ENCODE measurements at regions not wholly inside any gene's neighbourhood (a gene's known extent, or its start where the extent isn't known, plus 50 kb on each side); places are given as distances from the start of the nearest gene placed in this dataset.

DNA sequence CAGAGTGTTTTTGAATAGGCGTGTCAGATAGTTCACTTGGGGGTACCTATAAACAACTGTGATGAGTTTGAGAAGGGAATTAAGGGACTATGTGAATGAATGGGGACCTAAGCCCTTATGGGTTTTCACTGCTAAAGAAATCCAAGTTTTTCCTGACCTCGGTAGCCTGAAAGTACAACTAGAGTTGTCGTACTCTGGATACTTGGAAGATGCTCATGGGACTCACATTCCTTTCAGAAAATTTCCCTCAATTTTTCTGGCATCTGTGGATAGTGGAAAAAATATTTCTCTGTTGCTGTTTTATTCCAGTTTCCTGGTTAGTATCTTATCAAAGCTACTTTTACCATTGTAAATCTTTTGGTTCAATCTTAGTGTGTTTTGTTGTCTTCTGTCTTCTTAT lies 1112.3 kb upstream of the SEMA6A start:
- FAIRE-seq (no peak), DNase-seq (ENCODE audit: insufficient read length, low spot score) (no peak)

DNA sequence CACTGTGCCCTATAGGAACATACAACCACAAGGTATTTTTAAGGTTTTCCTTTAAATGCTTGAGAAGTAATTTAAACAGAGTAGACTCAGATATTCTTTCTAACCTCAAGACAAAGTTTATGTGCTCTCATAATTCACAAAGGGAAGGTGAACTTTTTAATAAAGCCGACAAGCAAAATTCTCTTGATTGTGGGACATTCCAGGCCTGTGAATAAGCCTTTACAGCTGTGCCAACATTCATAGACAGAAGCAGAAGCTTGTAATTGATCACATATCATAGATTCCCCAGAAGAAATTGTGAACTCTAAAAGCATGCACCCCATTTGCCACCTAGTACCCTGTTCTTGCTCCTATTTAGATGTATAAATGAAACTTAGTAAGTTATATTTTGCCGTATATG lies 1107.8 kb upstream of the SEMA6A start:
- FAIRE-seq = no peak
- no peak for DNase-seq (ENCODE audit: insufficient read length, low spot score)

DNA sequence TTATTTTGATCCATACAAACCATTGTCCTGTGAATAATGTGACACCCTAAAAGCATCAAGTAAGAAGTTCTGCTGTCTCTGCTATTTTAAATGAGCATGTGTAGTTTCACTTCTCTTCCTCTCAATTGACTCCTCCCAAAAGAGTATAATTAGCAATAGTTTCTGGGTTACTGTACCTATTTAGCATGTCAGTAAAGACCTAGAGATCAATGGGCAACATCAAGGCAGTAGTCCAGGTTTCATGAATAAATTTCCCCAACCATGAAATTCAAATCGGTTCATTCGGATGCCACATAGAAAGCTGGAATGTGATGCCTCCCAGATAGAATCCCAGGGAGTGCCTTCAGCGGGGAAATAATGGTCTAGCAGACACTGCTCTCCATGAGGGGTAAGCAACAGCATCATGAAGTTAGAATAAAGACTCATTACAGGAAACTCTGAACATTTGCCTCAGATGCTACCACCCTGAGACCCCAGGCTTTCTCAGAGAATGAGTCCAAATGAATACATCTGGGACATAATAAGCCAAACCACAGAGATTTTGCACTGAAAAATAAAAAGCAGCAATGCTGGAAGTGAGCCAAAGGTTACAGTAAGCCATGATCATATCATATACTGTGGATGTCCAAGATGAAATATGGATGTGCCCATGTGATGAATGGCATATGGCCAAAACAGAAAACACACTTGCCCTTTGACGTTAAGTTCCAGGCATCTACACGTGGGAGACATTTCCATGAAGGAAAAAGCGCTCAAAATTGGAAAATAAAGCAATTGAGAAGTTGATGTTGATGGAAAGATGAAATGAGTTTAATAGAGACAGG lies 1107.0 kb upstream of the SEMA6A start:
- no peak for DNase-seq (ENCODE audit: insufficient read length, low spot score)
- FAIRE-seq = no peak

DNA sequence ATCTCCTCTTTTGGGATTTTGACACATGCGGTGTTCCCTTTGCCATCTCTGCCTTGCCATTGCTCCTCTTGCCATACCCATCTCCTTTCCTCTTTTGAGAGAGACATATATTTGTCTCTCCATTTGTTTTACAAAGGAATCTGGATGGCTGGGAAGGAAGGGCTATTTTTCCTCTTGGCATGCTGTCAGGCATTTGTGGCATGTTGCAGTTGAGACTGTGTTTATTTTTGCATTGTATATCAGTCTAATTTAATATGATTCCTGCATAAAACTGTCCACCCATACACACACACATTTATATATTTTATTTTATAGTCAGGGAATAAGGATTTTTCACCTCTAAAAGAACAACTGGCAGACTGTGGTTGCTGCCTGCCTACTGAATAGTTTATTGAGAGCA lies 1105.8 kb upstream of the SEMA6A start:
- no peak for DNase-seq (ENCODE audit: insufficient read length, low spot score)
- no peak for FAIRE-seq

DNA sequence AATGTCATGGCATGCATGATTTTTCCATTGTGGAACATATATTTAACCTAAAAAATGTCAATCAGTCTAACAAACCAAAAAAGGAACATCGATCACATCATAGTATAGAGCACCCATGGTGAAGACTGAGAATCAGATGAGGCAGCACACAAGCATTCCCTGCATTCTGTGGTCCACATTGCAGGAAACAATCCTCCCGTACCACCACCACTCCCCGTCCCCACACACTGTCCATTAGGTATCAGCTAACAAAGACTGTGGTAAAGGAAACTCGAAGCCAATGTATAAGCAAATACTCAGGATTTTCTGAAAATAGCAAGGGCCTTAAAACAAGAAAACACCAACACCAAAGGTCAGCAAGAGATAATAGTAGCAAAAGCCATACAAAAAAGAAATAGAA lies 1104.4 kb upstream of the SEMA6A start:
- FAIRE-seq = no peak
- DNase-seq (ENCODE audit: insufficient read length, low spot score) = no peak

DNA sequence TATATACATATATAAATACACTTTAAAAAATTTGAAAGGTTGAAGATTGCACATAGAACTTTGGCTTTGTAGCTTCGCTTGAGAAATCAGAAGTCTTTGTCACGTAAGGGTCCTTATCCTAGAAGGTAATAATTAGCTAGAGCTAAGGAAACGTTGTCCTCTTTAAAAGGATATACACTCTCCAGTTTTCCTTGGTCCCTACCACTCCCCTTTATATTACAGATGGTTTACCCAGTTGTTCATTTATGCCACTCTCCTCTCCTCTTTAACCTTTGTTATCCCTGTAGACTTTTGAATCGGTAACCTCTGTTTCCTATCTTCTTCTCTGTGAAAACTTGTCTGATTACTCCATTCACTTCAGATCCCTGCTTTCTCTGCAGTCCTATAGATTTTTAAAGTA lies 1101.0 kb upstream of the SEMA6A start:
- no peak for DNase-seq (ENCODE audit: insufficient read length, low spot score)
- no peak for FAIRE-seq

DNA sequence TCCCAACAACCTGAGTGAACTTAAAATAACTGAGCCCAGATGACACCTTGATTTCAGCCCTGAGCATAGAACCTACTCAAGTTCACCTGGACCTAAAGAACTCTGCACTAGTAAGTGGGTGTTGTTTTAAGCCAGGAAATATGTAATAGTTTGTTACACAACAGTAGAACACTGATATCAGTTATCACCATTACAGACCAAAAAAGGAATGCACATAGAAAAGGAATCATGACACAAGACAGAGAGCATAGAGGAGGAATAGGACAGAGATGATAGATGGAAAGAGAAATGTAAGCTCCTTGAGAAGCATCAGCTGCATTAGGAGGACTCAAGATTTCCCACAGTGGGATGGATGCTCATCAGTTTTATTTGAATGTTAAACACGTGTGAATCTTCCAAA lies 1096.9 kb upstream of the SEMA6A start:
- FAIRE-seq (no peak), DNase-seq (ENCODE audit: insufficient read length, low spot score) (no peak)

DNA sequence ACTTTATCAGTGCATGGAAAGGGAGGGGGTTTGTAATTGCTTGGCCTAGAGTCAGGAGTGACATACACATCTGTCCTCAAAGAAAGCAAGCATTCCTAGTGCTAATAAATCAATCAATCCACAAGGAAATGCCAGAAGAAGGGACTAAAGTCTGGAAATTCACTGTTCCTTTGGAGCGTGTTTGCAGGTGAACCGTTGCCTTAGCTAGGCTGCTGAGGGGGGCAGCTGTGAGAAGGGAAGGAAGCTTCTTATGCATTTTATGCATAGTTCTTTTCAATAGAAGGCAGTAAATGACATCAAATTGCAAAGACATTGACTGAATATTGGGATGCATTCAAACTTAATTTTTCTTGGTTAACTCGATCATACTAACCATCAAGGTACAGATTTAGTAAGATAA lies 1092.5 kb upstream of the SEMA6A start:
- DNase-seq (ENCODE audit: insufficient read length, low spot score) (no peak), FAIRE-seq (no peak)

DNA sequence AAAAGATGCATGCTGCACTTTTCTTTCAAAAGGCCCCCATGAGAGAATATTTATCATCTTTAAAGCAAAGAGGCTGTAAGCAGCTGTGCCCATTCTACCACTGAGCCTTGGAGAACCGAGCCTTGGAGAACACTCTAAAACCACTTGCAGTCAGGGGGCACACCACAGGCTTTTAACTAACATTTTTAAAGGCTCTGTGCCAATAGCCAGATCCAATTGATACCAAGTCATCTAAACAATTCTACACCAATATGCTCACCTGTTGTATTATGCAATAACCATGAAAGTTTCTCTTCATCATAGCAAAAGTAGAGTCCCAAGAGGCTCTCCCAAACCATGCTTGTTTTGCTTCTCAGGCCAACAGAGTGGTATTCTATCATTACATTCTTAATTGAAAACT lies 1090.5 kb upstream of the SEMA6A start:
- DNase-seq (ENCODE audit: insufficient read length, low spot score) = no peak
- no peak for FAIRE-seq

DNA sequence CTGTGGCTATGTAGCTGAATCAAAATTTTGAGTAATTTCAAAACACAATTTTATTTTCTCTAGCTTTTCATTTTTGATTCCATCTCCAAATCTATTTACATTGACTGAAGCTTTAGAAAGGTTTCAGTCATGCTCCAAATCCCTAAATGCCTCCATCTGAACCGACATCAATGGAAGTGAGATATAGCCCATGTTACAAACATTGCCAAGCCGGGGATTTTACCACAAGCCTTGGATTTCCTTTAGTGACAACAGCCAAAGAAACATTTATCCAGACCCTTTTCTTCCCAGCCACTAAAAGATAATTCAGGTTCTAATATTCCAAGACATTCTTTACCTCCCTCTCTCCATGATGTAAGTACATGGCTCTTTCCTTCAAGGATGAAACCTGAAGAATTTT lies 1087.7 kb upstream of the SEMA6A start:
- DNase-seq (ENCODE audit: insufficient read length, low spot score) = no peak
- FAIRE-seq = no peak

DNA sequence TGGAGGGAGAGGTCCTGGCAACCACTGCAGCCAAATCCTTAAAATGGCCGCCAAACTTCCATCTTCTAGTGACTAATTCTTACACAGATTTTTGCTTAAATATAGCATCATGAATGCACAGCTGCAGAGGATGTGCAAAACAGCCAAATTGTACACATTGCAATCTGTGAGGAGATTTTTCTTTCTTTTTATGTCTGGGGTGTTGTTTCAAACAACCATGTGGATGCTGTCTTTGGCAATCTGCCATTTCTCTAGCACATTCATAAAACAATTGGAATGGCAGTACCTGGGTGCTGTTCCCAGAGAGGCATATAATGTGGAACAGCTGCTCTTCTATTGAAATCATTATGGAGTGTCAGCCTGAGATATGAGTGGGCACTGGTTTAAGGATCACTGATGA lies 1082.9 kb upstream of the SEMA6A start:
- DNase-seq (ENCODE audit: insufficient read length, low spot score) (no peak), FAIRE-seq (no peak)

DNA sequence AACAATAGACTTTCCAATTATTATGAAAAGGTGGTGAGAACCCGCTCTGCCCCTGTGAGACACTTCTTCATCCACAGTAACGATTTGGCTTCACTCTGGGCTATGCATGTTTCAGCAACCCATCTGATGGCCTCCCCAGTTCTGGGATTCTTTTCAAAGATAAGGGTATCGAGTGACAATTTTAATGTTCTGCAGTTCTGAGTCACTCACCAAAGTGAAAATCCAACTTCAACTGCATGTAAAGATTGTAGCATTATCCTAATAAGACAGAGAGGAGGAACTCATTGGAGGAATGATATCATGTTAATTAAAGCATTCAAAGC lies 1078.3 kb upstream of the SEMA6A start:
- no peak for FAIRE-seq
- no peak for DNase-seq (ENCODE audit: insufficient read length, low spot score)

DNA sequence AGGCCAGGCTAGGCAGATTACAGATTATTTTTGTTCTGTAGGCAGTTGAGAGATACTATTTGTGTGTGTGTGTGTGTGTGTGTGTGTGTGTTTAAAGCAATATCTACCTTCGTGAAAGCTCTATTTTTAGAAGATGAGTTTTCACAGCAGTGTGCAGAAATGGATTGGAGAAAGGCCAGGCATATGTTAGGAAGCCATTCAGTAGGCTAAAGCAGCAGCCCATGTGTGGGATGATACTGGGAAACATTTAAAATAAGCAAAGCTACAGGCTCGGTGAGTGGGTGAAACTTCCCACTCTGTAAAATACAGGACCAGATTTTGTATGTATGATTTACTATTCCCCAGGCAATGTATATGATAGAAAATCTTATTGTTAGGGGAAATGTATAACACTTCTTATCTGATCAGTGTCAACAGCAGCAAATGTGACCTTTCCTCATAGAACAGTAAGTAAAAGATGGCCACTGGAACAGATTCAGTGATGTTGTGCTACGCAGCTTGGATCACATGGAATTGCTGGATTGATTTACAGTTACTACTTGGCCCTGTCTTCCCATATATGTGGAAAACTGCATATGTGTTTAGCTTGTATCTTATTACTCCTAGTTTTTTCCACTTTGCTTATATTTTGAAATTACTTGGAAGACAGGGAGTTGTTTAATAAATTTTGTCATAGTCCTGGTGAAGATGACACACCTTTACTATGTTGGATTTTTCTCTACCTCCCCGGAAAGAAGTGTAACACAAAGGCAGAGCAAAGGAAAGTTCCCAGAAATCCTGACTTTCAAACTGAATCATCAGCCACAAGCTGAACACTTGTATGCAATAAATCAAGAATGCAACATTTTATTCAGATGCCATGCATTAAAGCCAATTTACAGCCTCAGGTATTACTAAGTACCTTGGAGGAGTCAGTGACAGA lies 1077.7 kb upstream of the SEMA6A start:
- FAIRE-seq = no peak
- no peak for DNase-seq (ENCODE audit: insufficient read length, low spot score)

DNA sequence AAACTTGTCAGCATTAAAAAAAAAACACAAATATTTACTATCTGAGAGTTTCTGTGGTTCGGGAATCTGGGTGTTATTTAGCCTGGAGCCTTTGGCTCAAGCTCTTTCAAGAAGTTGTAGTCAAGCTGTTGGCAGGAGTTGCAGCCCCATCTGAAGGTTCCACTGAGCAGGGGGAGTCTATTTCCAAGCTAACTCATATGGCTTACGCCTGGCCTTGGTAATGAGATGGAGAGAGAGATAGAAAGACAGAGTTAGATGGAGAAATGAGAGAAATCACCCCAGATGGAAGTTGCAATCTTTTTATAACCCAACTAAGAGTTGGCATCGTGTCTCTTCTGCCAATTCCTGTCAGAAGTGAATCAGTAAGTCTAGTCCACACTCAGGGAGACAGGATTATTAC lies 1075.2 kb upstream of the SEMA6A start:
- no peak for DNase-seq (ENCODE audit: insufficient read length, low spot score)
- FAIRE-seq = no peak

DNA sequence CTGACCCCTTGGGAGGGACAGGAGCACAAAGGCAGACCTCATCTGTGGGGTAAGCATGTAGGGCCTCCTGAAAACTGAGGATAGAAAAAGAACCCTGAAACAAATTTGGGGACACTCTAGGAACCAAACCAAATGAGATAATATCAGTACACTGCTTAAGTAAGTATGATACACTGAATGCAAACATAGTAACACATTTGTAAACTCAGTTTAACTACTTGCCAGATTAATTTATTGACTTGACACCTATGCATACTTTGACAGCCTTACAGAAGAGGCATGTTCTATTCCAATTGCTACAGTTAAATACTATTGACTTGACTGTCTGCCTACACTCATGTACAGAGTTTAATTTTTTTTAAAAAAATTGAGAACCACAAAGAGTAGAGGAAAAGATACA lies 1070.8 kb upstream of the SEMA6A start:
- FAIRE-seq = no peak
- no peak for DNase-seq (ENCODE audit: insufficient read length, low spot score)

DNA sequence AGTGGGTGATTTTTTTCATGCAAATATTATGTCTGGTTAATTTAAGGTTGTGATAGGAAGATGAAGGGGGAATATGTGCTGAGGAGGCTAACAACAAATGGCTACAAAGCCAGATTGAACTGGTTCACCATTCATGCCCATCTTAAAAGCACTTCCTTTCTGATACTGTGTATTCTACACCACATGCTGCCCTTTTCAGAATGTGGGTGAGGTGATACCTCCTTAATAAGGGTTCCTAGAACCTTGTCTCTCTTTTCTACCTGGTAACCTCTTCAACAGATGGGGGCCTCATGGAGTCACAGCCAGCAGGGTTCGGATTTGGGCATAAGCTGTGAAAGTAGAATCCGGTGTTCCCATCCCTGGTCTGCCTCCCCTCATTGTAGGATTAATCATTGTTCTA lies 1064.0 kb upstream of the SEMA6A start:
- no peak for DNase-seq (ENCODE audit: insufficient read length, low spot score)
- no peak for FAIRE-seq

DNA sequence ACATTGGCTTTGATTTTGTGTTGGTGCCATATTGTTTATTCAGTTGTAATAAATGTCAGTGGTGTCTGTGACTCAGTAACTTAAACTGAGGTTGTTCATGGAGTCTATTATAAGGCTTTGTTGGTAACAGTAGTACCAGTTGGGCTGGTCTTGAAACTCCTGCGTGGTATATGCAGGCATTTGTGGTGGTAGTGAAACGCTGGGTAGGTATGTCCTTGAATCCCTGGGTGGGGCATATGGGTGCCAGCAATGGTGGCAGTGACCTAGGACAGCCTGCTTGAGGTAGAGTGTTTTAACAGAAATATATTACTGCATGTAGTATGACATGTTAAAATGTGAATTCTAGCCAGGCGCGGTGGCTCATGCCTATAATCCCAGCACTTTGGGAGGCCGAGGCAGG lies 1058.5 kb upstream of the SEMA6A start:
- DNase-seq (ENCODE audit: insufficient read length, low spot score) (no peak), FAIRE-seq (no peak)

DNA sequence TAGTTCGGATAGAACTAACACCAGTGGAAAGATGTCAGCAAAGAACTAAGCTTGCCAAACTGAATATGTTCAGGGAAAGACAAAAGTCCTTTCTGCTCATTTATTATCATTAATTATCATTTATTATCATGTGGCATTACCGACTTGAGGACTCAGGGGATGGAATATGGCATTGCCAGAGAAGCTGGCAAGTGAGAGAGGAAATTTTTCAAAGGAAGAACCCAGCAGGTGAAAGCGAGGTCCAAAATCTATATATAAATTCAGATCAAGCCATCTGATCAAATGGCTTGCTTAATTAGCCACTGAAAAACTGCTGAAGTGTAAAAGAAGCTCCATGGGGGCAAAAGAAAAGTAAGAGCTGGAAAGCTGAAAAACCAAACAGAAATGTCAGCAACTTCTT lies 1049.6 kb upstream of the SEMA6A start:
- no peak for DNase-seq (ENCODE audit: insufficient read length, low spot score)
- FAIRE-seq = no peak

DNA sequence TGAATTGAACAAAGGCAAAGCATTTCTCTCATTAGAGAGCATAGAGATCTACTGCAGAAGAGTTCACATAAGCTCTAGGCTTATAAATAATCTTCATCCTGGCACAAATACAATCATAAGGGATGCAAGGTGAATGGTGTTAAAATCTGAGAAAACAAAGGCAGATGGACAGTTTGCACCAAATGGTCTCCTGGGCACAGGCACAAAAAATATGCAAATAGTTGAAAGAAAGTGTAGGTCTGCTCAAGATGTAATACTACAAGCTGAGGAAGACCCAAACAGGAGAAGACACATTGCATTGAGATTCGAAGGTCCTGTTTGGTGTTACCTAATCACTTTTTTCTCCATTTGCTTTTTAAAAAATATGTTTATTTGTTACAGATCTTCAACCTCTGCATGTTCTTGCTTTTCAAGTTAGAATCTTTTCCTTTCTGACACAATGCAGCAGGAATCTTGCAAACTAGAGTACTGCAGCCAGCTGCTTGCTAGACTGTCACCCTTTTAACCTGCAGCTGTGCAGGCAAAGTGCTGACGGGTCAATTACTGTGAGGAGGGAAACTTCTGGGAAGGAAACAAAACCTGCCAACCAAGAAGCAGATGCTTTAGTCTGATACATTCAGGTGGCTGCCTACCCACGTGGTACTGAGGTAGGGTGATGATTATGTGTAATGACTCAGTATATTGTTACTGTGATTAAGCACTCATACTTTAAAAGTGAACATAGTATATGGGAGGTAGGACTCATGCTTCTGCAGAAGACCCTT lies 1048.6 kb upstream of the SEMA6A start:
- FAIRE-seq (no peak), DNase-seq (ENCODE audit: insufficient read length, low spot score) (no peak)

DNA sequence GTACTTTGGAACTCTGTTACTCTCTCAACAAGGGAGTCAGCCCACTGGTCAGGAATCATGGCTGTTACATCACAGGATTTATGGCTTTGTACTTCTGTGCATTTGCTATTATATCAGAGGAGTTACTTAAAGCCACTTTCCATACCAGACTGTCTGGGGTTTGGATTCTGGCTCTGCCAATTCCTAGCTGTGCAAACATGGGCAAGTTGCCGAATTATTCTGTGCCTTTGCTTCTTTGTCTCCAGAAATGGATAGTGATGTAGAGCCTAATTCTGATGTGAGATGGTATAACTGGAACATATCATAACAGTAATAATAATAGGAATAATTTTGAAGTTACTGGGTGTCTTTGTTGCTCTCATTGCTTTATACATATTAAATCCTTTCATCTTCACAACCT lies 1047.3 kb upstream of the SEMA6A start:
- DNase-seq (ENCODE audit: insufficient read length, low spot score) (no peak), FAIRE-seq (no peak)

DNA sequence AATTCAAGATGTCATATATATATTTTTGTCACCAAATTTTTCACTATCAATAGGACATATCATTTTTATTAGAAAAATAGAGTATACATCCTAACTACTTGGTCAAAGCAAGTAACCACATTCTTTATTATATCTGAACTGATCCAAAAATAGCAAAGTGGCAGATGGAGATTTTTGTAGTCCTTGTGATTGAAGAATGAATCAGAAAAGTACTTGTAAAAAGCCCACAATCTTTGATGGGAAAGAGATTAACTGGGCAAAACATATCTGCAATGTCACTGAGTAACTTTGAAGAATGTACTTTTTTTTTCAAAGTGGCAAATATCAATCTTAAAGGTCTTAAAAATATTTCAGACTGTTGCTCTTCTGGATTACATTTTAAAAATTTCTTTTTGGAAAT lies 1040.6 kb upstream of the SEMA6A start:
- DNase-seq (ENCODE audit: insufficient read length, low spot score) (no peak), FAIRE-seq (no peak)

DNA sequence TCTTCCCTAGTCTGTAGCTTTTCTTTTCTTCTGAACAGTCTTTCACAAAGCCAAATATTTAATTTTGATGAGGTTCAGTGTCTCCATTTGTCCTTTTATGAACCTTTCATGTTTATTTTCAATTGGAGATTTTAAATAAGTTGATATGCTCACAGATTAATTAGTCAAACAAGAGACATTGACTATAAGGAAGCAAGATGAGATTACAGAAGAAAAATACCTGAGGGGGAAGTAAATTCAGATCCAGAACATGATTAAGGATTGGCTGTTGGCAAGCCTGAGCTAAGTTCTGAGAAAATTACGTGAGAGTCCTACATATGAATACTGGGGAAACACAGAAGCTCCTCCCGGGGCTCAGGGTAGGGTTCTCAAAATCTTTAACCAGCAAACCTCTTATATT lies 1039.8 kb upstream of the SEMA6A start:
- FAIRE-seq (no peak), DNase-seq (ENCODE audit: insufficient read length, low spot score) (no peak)
